Common myeloid progenitor, CD34-positive (primary cell): ENCODE measurements at regions not wholly inside any gene's neighbourhood (a gene's known extent, or its start where the extent isn't known, plus 50 kb on each side); places are given as distances from the start of the nearest gene placed in this dataset.

Experiments used
- CTCF ChIA-PET: fragments of 350-600 bp; sonication (Branson Sonifier 250); formaldehyde crosslinking; loops from one replicate; lab custom pipeline; 2021; ENCODE audit warnings: antibody characterized with exemption; lab: Charles Lee
- POLR2A ChIA-PET: fragments of 350-600 bp; sonication (Branson Sonifier 250); formaldehyde crosslinking; loops from one replicate; lab custom pipeline; 2021; ENCODE audit warnings: antibody characterized with exemption; lab: Charles Lee
- DNase-seq, 3 donors: peaks; one replicate each; pipeline versions ENCODE4 v3.0.0 to v3.0.0-alpha.2; 2013
- H3K27ac ChIP-seq, 2 experiments: 1 replicate in 1 of 2; 2 replicates in 1 of 2; pipeline ENCODE4 v1.7.0; 2013; ENCODE audit warnings: inconsistent platforms in 2 of 2, low read length in 2 of 2, mild to moderate bottlenecking in 2 of 2, low read depth in 1 of 2, moderate library complexity in 1 of 2; ENCODE audit not compliant: severe bottlenecking in 2 of 2, insufficient read depth in 1 of 2, poor library complexity in 1 of 2
- H3K27me3 ChIP-seq, 5 experiments: replicated peaks in 2 of 5; 1 replicate in 3 of 5; 2 replicates in 2 of 5; pipeline versions ENCODE4 v1.6.1 to v1.7.0; 2013; ENCODE audit warnings: low read length in 4 of 5, mild to moderate bottlenecking in 2 of 5, moderate library complexity in 2 of 5, inconsistent platforms in 1 of 5; ENCODE audit not compliant: insufficient read depth in 5 of 5, control insufficient read depth in 4 of 5
- H3K36me3 ChIP-seq, 4 experiments: 1 replicate in 2 of 4; 2 replicates in 2 of 4; pipeline versions ENCODE4 v1.6.1 to v1.7.0; 2013; ENCODE audit warnings: low read length in 3 of 4, control low read depth in 1 of 4, mild to moderate bottlenecking in 1 of 4; ENCODE audit not compliant: control insufficient read depth in 4 of 4, insufficient read depth in 4 of 4
- H3K4me1 ChIP-seq, 4 experiments: 1 replicate in 3 of 4; 2 replicates in 1 of 4; pipeline versions ENCODE4 v1.6.1 to v1.7.1; 2013; ENCODE audit warnings: low read length in 3 of 4, mild to moderate bottlenecking in 3 of 4, control low read depth in 1 of 4, inconsistent platforms in 1 of 4, moderate library complexity in 1 of 4; ENCODE audit not compliant: control insufficient read depth in 4 of 4, insufficient read depth in 4 of 4; ENCODE audit errors: control extremely low read depth in 1 of 4
- H3K4me3 ChIP-seq, 7 experiments: 1 replicate in 4 of 7; 2 replicates in 3 of 7; pipeline versions ENCODE4 v1.5.1 to v1.7.0; 2013; ENCODE audit warnings: mild to moderate bottlenecking in 7 of 7, low read length in 6 of 7, moderate library complexity in 6 of 7, inconsistent platforms in 2 of 7, low read depth in 2 of 7, control low read depth in 1 of 7; ENCODE audit not compliant: insufficient read depth in 4 of 7, control insufficient read depth in 1 of 7; ENCODE audit errors: extremely low read depth in 1 of 7
- H3K9me3 ChIP-seq, 5 experiments: 1 replicate in 4 of 5; 2 replicates in 1 of 5; pipeline versions ENCODE4 v1.6.1 to v1.7.1; 2013; ENCODE audit warnings: low read length in 4 of 5, mild to moderate bottlenecking in 2 of 5, inconsistent platforms in 1 of 5, low read depth in 1 of 5, moderate library complexity in 1 of 5; ENCODE audit not compliant: control insufficient read depth in 4 of 5, insufficient read depth in 2 of 5; ENCODE audit errors: control extremely low read depth in 1 of 5
- WGBS: methylation state at CpG from one replicate; pipeline ENCODE4 v1.1.5; 2013; ENCODE audit not compliant: insufficient coverage; 5-methylcytosine and 5-hydroxymethylcytosine counted together

DNA sequence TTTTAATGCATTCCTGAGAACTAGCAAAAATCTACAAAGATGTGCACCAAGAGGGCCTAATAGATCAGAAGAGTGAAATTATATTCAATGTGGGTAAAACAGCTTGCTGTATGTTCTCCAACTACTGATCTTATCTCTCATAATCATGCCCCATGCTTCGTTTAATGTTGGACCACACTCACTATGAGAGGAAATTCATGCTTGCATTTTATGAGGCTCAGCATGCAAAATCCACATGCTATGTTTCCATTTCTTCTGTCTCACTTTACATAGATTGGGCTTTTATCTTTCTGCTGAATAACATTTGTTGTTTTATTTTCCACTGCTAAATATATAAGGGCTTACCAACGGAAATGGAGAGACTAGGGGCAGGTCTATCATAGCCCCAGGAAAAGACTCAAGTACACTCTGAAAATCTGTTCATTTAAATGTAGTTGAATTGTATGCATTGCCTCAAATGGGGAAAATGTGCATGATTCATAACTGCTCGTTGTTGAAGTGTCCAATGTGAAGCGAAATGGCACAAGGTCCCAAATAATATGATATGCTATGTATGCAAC lies 474.2 kb downstream of the EFNA5 start:
- ChIA-PET POLR2A (no interaction called here), CTCF (no interaction called here)
- H3K27ac ChIP-seq: no peak overlapping the region
- peaks cover 0 to 2% (median 0%) of the 10 kb centered on the region in 5 experiments for H3K27me3 ChIP-seq
- WGBS: 83% methylated on average over 1 of the region's 4 CpGs
- no peaks in the 10 kb centered on the region for H3K4me1 ChIP-seq
- H3K9me3 ChIP-seq: no peaks in the 10 kb centered on the region
- H3K4me3 ChIP-seq: no peak overlapping the region
- no peak for DNase-seq
- H3K36me3 ChIP-seq: no peaks in the 10 kb centered on the region

DNA sequence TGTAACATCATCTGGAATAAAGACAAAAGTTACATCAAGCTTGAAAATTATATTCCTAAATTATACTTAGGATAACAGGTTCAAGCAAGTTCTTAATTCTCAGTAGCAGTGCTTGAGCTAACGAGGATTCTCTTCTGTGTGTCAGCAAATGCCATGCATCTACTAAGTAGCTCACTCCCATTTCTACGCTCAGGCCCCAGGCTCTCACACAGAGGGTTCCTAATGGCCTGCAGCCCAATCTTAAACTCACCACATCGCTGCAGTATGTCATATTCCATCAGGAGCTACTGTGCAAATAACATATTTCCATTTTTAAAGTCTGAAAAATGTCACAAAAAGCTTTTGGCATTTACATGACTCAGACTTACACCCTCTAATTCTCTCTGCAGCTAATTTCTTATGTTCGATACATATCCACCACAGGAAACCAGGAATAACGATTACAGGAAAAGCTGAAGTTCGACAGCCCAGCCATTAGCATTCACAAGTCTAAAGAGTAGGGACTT lies 474.8 kb downstream of the EFNA5 start:
- POLR2A ChIA-PET: no interaction called here
- WGBS: 95% methylated on average over 6 of the region's 6 CpGs
- Histone ChIP-seq H3K4me1 (no peaks in the 10 kb centered on the region), H3K4me3 (no peak overlapping the region), H3K36me3 (no peaks in the 10 kb centered on the region), H3K9me3 (no peaks in the 10 kb centered on the region), H3K27me3 (peaks cover 0 to 2% (median 0%) of the 10 kb centered on the region in 5 experiments), H3K27ac (no peak overlapping the region)
- DNase-seq: no peak
- CTCF ChIA-PET: no interaction called here

DNA sequence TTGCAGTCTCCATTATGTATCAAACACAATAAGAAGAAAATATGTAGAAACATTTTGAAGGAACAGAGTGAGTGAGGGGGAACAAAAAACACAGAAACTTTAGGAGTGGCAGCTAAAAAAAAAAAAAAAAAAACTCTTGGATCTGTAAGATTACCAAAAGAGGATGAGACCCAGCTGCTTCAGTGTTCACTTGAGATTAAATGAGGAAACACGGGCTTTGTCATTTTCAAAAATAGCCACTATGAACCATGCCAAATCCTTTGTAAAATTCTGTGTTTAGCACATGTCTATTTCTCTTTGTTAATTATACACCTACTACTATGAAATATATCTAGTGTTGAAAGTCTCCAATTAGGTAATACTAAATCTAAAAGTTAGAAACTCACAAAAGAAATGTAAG lies 485.9 kb downstream of the EFNA5 start:
- H3K36me3 ChIP-seq: no peaks in the 10 kb centered on the region
- DNase-seq: no peak
- H3K4me3 ChIP-seq: no peak overlapping the region
- WGBS: no CpG with 5 or more reads among the region's 1 CpG
- ChIA-PET CTCF (no interaction called here), POLR2A (no interaction called here)
- no peaks in the 10 kb centered on the region for H3K4me1 ChIP-seq
- no peaks in the 10 kb centered on the region for H3K9me3 ChIP-seq
- no peaks in the 10 kb centered on the region for H3K27me3 ChIP-seq
- H3K27ac ChIP-seq: no peak overlapping the region

DNA sequence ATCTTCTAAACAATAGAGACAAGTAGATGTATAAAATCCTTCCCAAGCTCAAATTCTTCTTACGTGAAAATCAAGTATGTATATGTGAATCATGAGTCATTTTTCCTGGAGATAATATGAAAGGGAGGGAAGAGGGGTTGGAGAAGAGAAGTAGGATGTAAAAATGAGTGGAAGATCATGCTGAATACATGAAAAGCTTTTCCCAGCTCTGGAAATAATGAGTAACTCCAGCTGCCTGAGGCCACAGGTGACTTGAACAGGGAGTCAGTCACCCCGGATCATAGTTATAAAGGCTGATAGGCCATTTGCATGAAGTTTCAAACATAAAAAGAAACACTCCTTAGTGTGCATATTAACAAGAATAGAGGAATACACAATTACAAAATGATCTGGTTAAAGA lies 486.7 kb downstream of the EFNA5 start:
- CTCF ChIA-PET: no interaction called here
- 87% methylated on average over 2 of the region's 2 CpGs for WGBS
- no peak for DNase-seq
- Histone ChIP-seq H3K9me3 (no peaks in the 10 kb centered on the region), H3K27ac (no peak overlapping the region), H3K4me1 (no peaks in the 10 kb centered on the region), H3K36me3 (no peaks in the 10 kb centered on the region), H3K4me3 (no peak overlapping the region), H3K27me3 (no peaks in the 10 kb centered on the region)
- POLR2A ChIA-PET: no interaction called here

DNA sequence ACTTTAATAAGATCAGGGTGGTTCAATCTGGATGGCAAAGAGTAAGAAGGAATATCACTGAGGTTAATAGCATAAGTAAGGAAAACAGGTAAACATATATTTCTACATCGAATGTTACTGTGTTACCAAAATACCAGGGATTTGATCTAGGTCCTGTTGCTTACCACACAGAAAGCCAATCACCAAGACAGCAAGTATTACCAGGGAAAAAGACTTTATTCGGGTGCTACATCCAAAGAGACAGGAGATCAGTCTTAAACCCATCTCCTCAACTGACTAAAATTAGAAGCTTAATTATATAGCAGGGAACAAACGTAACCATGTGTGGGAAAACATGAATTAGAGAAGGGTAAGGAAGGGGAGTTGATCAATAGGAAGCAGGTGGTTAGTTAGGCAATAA lies 500.1 kb downstream of the EFNA5 start:
- 92% methylated on average over 2 of the region's 3 CpGs for WGBS
- H3K27me3 ChIP-seq: no peaks in the 10 kb centered on the region
- ChIA-PET CTCF (no interaction called here), POLR2A (no interaction called here)
- no peak overlapping the region for H3K4me3 ChIP-seq
- peaks cover 0 to 11% (median 2%) of the 10 kb centered on the region in 5 experiments for H3K9me3 ChIP-seq
- no peak for DNase-seq
- peaks cover 0 to 5% (median 0%) of the 10 kb centered on the region in 4 experiments for H3K4me1 ChIP-seq
- no peaks in the 10 kb centered on the region for H3K36me3 ChIP-seq
- H3K27ac ChIP-seq: no peak overlapping the region

DNA sequence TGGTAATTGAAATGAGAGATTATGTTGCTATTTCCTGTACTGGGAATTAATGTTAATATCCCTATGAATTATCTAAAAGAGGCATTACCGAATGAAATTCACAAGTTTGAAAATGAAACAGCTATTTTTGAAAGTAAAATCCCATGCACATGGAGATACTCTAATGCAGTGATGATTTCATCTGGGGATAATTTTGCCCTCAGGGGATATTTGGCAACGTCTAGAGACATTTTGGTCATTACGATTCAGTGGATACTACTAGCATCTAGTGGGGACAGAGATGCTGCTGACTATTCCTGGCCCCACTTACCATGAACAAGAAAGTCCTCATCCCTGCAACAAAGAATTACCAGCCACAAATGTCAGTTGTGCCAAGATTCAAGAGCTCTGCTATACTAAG lies 500.9 kb downstream of the EFNA5 start:
- WGBS: 100% methylated on average over 3 of the region's 3 CpGs

DNA sequence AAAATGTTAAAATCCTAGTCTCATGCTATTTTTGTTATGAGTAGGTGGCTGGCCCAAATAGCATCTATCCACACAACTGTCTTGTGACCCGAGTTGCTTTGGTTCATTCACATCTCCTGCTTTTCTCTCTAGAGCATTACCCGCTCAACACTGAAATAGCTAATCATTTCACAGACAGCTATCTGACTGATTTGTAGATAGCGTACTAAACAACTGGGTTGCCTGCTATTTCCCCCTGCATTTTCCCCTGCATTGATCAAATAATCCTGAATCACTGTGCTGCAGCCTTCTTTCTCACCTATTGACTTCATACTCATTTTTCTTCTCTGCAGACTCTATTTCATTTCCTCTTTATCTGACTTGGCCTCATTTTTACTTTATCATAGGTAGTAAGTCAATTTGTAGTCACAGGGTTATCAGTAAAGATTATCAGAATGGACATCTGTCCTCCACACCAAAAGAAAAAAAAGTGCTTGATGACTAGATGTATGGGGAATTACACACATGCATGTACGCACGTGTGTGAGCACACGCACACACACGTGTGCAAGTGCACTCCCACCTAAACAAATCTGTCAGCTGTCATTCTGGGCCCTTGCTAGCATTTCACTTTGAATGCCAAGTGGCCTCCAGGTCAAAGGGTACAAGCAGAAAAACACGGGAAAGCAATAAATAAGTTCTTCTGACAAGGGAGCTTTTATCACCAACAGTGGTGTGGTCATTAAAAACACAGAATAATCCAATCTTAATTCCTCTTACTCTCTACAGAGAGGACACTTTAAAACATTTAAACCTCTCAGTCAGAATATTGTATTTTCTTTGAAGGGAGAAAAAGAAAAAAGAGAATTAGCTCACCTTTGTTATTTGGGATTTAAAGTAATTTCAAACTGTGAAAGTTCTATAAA lies 501.6 kb downstream of the EFNA5 start:
- no peaks in the 10 kb centered on the region for H3K27me3 ChIP-seq
- H3K36me3 ChIP-seq: no peaks in the 10 kb centered on the region
- CTCF ChIA-PET: no interaction called here
- DNase-seq: no peak
- peaks cover 0 to 5% (median 0%) of the 10 kb centered on the region in 4 experiments for H3K4me1 ChIP-seq
- H3K4me3 ChIP-seq: no peak overlapping the region
- H3K9me3 ChIP-seq: peaks cover 0 to 11% (median 2%) of the 10 kb centered on the region in 5 experiments
- WGBS: 100% methylated on average over 4 of the region's 8 CpGs
- H3K27ac ChIP-seq: no peak overlapping the region
- POLR2A ChIA-PET: no interaction called here

More for the DNA sequence above, 500.9 kb downstream of the EFNA5 start:
- no peak overlapping the region for H3K4me3 ChIP-seq
- peaks cover 0 to 5% (median 0%) of the 10 kb centered on the region in 4 experiments for H3K4me1 ChIP-seq
- ChIA-PET POLR2A (no interaction called here), CTCF (no interaction called here)
- H3K36me3 ChIP-seq: no peaks in the 10 kb centered on the region
- DNase-seq: no peak
- H3K9me3 ChIP-seq: peaks cover 0 to 11% (median 2%) of the 10 kb centered on the region in 5 experiments
- H3K27me3 ChIP-seq: no peaks in the 10 kb centered on the region
- H3K27ac ChIP-seq: no peak overlapping the region
